ENCODE measurements at regions not wholly inside any gene's neighbourhood (a gene's known extent, or its start where the extent isn't known, plus 50 kb on each side); places are given as distances from the start of the nearest gene placed in this dataset.

DNA sequence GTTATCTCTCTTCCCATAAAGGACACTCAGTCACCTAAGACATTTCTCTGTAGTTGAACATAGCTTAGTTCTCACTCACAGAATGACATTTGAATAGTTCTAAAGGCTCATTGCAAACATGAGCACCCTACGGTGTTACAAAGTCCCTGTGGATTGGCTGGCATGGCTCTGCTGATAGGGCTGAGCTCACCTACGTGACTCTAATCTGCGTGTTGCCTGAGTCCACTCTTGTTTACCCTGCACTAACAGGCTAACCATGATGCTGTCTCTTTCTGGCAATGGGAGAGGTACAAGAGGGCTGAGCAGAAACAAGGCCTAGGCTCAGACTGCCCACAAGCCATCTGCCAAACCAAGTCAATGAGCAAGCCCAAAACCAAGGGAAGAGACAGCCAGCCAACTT is 103.6 kb downstream of the PALM2AKAP2 start:
- no peak for DNase-seq (ENCODE audit: low read depth)

DNA sequence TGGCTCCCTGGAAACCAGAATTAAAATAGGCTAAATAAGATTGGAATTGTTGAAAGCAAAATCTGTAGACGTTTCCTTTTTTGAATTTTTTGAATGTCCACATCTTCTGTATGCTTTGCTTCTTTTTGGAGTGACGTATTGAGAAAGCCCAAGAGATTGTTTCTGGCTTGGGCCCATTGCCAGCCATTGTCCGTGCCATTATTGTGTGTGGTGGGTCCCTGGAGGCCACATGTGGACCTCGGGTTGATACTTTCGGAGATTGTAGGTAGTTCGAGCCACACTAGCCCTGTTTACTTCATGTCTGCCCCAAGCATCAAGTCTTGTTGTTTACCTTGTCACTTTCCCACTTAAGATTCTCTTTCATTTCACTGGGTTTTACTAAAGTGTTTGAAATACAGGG is 106.0 kb downstream of the PALM2AKAP2 start:
- DNase-seq (ENCODE audit: low read depth) = no peak

DNA sequence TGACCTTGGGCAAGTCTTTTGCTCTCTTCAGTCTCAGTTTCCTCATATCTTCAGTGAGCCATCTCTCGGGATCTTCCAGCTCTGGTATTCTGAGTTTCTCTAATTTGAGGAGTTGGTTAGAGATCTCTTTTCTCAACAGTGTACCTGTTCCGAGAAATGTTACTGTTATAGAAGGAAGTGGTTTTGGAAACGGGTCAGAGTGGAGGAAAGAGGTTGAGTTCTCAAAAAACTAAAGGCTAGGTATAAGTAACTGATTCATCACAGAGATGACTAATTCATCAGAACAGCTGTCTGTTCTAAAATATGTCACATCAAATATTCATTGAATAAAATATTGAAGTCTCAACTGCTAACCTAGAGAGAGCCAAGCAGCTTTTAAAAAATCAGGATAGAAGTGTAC is 106.6 kb downstream of the PALM2AKAP2 start:
- no peak for DNase-seq (ENCODE audit: low read depth)

DNA sequence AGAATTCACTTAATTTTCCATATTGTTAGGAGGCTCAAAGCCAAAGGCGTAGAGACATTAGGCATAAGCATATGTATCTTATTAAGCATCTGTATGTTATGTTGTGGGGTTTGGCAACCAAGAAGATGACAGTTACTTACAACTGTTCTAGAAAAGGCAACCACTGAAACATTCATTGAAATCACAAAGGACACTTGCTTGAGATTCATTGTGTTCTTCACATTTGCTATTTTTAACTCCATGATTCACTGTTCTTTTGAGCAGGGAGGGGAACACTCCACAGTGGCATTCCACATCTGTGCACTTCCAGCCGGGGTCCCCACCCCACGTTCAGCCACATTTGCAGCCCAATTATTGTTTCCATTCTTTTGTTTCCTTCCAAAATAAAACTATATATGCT is 107.1 kb downstream of the PALM2AKAP2 start:
- DNase-seq (ENCODE audit: low read depth) = no peak

DNA sequence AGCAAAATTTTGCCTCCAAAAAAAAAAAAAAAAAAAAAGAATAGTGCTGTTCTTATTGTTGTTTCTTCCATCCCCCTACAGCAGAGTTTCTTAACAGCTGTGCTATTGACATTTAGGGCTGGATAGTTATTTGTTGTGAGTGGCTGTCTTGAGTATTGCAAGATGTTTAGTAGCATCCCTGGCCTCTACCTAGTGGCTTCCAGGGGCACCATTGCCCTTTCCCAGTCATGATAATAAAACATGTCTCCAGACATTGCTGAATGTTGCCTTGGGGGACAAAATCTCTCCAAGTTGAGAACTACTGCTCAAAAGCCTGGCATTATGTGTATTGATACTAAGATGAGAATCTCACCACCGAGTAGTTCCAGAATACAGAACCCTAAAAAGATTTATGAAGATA is 108.7 kb downstream of the PALM2AKAP2 start:
- no peak for DNase-seq (ENCODE audit: low read depth)

DNA sequence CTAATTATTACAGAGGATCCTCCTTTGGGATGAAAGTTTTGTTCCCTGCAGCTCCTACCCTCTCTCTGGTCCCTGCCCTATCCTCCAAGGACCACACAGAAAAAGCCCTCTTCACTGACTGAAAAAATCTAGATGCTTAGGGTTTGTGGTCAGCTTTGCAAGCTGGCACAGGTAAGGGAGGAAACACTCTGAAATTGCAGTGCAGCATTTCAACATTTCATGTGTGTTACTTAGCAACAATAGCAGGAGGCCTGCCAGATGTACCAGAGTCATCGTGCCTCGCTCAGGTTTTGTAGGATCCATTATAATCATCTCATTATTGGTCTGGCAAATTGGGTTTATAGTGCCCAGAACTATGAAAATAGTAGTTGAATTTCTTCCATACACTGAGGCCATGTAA is 109.5 kb downstream of the PALM2AKAP2 start:
- DNase-seq (ENCODE audit: low read depth) = no peak

DNA sequence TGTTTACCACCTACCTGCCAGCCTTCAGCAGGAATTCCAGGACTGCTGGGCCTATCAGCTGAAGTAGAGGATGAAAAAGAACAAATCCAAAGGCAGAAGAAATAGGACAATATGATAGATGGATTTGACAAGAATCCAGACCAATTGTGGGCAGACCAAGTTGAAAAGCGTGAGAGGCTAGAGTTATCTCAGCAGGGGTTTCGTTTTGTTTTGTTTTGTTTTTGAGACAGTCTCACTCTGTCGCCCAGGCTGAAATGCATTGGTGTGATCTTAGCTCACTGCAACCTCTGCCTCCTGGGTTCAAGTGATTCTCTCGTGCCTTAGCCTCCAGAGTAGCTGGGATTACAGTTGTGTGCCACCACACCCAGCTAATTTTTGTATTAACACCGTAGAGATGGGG is 113.2 kb downstream of the PALM2AKAP2 start:
- DNase-seq (ENCODE audit: low read depth) = no peak

DNA sequence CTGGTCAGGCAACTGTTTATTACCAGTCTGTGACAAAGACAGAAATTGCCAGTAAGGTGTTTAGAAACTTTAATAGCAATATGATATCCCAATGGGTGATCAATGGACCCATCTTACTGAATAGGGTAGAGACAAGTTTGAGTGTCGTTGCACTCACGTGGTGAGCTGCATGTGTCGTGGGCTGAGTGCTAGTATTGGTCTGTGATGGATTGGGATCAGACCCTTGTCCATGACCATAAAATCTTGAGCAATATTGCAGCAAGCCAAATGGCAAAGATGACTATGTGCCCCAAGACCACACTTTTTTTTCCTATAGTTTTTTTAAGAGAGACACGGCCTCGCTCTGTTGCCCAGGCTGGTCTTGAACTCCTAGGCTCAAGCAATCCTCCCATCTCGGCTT is 114.5 kb downstream of the PALM2AKAP2 start:
- DNase-seq (ENCODE audit: low read depth) = no peak

DNA sequence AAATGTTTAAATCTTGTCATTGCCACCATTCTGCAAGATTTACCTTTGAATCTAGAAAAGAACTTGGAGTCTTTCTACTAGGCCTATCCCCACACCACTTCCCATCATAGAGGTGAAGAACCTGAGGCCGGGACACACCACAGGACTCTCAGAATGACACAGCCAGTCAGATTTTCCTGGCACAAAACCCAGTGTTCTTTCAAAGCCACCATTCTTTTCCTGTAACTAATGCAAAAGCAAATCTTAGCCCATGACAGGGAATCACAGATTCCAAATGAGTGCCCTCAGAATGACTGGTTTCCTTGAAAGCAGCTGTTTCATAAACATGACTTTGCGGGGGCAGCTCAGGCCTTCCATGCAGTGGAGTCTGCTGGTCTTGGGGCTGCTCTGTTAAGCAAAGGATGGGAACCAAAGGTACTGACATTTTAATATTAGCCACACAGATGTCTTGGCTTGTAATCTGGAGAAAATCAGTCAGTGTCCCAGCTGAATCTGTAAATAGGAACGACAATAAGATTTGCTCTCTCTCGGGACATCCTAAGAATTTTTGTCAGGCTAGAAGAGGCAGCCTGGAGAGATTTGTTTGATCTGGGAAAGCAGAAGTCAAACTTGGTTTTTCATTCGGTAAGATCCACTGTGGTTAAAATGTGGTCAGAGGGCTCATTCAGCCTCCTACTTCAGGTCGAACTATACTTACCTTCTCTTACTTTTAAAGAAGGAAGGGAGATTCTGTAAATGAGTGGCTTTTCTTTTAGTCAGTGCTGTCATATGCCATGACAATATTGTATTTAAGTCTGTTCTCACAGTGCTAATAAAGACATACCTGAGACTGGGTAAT is 115.1 kb downstream of the PALM2AKAP2 start:
- no peak for DNase-seq (ENCODE audit: low read depth)

DNA sequence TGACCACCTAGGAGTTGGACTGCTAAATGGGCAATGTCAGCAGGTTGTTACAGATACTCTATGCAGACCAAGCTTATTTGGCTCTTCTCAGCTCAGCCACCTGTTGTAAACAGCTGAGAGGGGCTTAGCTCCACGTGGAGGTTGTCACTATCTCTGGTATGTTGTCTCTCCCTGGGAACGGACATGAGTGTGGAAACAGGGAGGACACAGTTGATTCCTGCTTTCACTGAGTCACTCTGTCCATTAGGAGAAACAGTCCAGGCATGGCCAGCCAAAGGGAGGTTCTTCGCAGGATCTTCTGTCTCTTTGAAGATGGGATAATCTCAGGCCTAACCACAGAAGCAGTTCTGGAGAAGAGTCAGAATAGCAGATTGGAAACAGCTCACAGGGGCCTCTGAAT is 121.2 kb downstream of the PALM2AKAP2 start:
- no peak for DNase-seq (ENCODE audit: low read depth)

DNA sequence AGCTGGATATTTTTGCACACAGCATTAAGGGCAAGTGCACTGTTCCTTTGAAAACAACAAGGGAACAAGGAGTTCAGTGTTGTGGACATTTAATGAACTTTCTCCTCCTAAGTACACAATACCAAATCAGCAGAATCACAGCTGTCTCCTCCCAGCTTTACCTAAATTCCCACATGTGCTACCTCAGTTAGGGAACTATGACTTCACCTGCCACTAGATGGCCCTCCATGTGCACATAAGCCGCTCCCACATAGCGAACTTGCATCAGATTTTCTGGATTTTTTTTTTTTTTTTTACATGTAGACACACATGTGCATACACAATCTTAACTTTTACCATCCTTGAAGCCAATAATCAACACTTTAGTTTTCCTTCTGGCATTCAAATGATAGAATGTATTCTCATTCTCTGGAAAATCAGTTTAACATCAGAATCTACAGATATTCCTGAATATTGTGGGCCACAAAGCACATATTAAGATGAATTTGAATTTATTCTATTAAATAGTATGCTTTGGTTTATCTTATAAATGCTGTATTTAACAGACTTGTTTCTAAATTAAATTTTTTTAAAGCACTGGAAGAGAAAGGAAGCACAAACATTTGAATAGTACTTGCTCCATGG is 123.6 kb downstream of the PALM2AKAP2 start:
- peak; percentile 29 for DNase-seq (ENCODE audit: low read depth)

DNA sequence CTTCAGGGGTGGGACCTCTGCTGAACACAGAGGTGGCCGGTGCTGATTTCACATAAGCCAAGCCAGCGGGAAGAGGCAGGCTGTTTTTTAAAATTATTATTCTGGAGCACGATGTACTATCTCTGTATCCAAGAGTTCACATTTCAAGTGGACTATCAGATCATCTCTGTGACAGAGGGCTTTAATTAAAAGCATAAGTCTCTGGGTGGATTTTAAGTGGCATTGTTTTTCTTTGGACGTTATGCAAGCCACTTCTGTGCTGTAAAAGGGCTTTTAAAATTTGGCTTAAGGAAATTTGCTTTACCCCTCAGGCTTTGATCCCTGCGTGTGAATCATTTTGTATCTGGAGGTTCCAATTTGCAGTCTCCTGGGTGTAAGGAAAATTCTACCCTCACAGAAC is 124.7 kb downstream of the PALM2AKAP2 start:
- no peak for DNase-seq (ENCODE audit: low read depth)

DNA sequence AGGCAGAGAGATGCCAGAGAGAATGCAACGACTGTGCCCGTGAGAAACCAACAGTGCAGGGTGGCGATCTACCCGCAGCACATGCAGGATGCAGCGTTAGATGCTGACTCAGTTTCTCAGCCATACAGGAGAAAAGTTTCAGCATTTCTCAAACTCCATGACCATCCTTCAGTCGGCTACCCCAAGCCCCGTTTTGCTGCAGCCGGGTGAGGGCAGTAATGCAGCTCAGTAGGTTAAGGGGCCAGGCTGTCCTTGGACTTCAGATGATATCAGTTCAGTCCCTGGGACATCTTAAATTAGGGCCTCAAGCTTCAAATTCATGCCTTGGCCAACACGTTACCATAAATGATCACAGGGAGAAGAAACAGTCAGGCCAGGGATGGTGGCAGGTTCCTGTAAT is 125.5 kb downstream of the PALM2AKAP2 start:
- DNase-seq (ENCODE audit: low read depth) = no peak

DNA sequence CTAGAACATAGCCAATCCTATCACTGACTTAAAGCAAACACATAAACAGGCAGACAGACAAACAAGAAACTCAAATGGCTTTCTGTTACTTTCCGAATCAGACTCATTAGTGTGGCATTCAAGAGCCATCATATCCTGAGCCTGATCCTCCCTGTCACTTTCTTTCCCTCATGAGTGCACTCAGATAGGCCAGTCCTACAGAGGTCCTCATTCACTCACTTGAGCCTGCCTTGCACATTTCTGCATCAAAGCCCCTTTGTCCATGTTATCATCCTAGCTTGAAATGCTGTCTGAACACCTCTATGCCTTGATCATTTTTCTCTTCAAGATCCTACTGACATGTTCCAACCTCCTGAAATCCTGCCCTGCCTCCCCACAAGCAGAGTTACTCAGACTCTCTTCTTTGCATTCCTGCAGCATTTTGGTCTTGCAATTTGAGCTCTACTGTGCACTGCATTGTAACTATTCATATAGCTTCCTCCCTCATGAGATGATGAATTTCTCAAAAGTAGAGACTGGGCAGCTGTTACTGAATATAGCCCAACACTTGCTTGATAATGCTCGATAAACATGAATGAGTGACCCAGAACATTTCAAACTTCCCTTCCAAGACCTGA is 126.9 kb downstream of the PALM2AKAP2 start:
- DNase-seq (ENCODE audit: low read depth) = no peak

DNA sequence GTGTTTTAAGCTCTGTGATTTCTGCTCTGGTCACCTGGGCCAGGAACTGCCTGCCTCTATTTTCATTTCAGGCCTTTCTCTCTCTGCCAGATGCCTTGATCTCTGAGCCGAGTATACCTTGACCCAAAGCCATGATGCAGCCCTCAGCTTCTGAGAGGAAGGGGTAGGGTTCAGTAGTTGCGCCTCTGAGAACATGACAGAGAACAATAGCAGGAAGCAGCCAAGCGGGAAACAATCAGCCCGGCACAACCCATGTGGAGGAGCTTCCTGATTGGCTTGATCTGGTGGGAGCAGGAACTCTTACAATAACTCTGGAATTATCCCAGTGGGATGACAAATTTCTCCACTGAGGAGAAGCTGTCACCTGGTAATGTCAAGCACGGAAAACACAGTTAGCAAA is 127.4 kb downstream of the PALM2AKAP2 start:
- DNase-seq (ENCODE audit: low read depth) = no peak

DNA sequence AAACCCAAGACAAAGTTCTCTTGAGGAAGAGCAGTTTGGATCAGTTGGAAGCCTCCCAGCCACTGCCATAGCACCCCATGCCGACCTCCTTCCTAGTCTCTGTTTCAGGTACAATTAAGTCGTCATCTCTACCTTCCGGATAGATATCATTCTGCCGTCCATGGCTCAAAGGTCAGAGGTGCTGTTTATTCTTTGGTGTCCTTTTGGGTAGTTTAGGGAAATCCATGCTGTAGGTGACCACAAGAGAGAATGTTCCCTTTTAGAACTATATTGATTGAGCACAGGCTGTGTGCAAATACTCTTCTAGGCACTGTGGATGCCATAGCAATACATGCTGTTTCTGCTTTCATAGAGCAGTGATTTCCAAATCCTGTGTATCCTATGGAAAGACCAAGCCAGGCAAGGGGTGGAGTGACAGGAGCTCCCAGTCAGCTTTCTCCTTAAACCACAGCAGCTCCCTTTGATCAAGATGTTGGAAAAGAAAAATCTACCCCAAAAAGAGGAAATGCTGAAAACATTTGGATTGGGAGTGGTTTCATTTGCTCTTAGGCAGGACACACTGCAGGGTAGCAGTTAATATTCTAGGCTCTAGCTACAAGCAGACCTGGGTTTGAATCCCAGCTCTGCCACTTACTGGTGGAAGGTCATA is 127.9 kb downstream of the PALM2AKAP2 start:
- DNase-seq (ENCODE audit: low read depth) = no peak

DNA sequence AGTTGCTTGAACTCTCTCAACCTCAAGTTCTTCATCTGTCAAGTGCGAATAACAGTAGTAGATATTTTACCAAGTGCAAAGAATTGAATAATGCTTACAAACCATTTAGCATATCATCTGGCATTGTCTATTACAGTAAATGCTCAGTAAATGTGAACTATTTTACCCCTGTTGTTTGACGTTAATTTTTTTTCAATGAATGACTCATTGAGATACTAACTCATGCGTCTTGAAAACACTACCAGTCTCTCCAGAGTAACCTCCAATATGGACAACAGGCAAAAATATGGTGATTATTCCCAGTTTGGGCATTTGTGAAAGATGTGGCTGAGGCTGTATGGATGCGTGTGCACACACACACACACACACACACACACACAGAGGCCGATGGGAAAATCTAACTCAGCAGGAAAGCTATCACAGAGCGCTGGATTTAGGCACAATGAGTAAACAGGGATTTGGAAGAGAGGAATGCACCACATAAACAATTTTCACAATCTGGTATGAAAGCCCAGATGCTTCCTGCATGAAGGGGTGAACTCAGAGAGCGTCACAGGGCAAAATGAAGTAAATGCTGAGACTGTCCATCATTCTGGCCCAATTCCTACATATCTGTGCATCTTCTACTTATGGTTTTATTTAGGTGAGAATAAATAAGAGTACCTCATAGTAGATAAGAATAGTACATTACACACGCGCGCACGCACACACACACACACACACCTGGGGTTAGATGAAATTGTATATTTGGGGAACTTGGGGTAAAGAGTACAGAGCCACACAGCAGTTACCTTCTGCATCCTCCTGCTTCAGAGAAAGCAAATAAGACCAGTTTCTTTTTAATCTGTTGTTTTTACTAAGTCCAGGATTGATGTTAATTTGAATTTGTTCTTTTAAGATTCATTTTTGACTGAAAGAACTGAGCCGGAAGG is 128.7 kb downstream of the PALM2AKAP2 start:
- no peak for DNase-seq (ENCODE audit: low read depth)

DNA sequence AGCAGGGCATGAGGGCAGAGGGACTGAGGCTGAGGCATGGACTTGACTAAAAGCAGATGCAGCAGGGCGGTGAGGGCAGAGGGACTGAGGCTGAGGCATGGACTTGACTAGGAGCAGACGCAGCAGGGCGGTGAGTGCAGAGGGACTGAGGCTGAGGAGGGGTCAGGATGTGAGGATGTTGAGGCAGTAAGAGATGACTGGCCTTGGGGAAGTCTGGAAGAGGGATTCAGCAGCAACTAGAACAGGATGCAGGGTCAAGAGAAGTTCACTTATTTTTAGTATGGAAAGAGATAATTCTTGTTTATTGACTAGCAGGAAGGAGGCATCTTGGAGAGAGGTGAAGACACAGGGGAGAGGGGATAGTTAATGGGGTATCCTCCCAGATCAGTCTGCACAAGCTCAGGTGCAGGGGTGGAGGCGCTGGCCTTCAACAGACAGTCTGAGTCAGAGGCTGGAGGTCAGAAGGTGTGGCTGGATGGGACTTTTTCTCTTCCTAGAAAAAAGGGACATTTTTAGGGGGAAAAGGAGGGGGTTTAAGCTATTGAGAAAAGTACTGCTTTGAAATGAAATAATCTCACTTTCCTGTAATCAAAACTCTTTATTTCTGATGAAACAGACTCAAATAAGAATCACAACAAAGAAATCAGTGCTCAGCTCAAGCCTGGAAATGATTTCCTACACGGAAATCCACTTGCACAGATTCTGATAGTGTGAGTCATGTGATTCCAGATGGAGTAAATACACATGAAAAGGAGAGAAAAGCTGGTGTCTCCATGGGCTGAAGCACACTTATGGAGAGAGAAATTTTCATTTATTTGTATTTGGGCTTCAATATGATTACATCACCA is 130.9 kb downstream of the PALM2AKAP2 start:
- DNase-seq (ENCODE audit: low read depth) = no peak

DNA sequence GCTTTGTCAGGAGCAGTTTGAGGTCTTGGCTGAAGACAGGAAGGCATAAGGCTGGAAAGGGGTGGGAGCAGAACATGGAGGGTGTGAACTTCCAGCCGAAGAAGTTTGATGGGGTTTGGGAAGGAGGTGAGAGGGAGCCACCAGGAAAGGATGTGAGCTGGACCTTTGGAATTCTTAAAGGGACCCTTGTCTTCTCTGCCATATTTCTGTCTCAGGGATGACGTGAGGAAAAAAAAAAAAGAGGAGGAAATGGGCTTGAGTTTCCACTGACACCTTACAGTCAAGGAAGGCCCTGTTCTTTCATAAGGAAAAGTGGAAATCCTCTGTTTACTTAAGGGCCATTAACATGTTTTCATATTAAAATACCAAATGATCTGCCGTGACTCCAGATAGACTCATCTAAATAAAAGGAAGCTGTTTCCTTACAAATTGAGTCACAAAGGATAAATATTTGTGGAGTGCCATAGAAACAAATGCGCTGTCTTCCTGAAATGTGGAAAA is 132.1 kb downstream of the PALM2AKAP2 start:
- DNase-seq (ENCODE audit: low read depth) = no peak

DNA sequence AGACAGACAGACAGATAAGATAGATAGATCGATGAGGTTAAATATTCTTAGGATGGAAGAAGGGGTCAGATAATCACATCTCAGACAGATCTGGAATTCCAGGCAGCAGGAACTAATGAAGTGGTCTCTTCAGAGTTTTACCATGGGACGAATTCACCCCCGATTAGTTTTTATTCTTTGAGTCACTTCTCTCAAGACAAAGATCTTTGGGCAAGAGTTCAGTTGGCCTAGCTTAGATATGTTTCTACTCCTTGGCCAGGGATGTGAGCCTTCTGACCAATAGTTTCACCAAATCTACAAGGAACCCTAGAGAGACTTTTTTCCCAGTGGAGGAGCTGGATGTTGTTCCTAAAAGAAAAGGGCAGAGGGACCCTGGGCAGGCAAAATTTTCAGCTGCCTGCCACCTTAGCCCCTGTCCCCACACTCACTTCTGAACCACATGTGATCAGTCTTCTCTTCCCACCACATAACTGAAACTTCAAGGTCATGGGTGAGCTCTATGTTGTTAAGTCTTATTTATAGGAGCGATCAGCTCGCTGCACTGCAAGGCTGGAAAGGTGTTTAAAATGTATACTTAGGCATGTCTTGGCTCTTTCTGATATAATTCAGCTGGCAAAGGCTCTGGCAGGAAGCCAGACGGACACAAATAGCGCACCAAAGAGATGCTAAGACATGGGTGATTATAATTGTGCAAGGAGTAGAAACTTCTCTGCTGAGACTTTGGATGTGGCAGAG is 132.9 kb downstream of the PALM2AKAP2 start:
- no peak for DNase-seq (ENCODE audit: low read depth)
